LNCaP clone FGC (cell line): ENCODE measurements at regions not wholly inside any gene's neighbourhood (a gene's known extent, or its start where the extent isn't known, plus 50 kb on each side); places are given as distances from the start of the nearest gene placed in this dataset.

ENCODE experiments used
- DNase-seq: peaks from one replicate; pipeline ENCODE4 v3.0.0-alpha.2; 2011; ENCODE audit warnings: low read depth
- H3K4me3 ChIP-seq: 2 replicates; pipeline ENCODE4 v1.5.1; 2011; ENCODE audit warnings: mild to moderate bottlenecking, low read depth, low read length, control low read depth
- CTCF ChIP-seq: IDR thresholded peaks from 2 replicates; pipeline ENCODE4 v1.5.1; 2012; ENCODE audit warnings: mild to moderate bottlenecking; ENCODE audit not compliant: control insufficient read depth, insufficient read depth; ENCODE audit errors: extremely low read depth

DNA sequence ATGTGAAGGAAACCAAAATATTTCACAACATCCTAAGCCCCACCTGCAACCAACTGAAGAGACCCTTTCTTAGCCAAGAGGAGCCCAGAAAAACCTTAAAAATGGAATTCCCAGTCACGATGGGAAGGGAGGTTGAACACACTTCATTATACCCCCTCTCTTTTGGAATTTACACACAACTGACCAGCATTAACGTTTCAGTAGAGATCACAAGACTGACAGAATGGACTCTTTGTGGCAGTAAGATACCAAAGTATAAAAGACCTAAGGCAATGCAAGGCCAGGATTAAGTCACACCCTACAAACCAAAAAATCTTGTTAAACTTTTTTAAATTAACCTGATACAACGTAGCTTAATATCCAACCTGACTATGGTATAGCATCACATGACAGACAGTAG lies 190.9 kb downstream of the OTOR start:
- no peak for DNase-seq
- H3K4me3 ChIP-seq, result no peak overlapping the region
- TF ChIP-seq CTCF, result no peak

- TF ChIP-seq CTCF, result no peak
- no peak for DNase-seq
- no peak overlapping the region for H3K4me3 ChIP-seq
These were observed 192.5 kb downstream of the OTOR start for GRCh38 chr20:16940701-16941100.

DNA sequence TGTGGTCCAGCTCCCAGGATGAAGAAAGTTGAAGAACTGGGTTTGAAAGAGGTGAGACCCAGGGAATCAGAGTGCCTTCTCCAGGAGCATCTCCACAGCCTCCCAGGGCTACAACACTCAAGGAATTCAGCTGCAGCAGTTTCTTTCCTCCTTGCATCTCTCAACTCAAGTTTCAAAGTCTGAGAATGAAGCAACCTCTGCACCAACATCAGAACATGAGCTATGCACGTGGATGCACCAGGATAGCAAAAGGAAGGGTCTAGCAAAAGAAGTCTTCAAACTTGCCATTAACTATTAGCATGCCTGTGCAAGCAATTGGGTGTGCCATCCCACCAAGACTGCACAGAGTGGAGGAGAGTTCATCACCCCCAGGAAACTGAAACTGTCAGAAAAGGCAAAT lies 193.9 kb downstream of the OTOR start:
- no peak for TF ChIP-seq CTCF
- no peak for DNase-seq
- H3K4me3 ChIP-seq, result no peak overlapping the region

- no peak overlapping the region for H3K4me3 ChIP-seq
- no peak for DNase-seq
- no peak for TF ChIP-seq CTCF
These were observed 194.6 kb downstream of the OTOR start for GRCh38 chr20:16942756-16943155.

GRCh38 chr20:16944745-16945144 lies 196.6 kb downstream of the OTOR start:
- no peak for DNase-seq
- no peak for TF ChIP-seq CTCF
- no peak overlapping the region for H3K4me3 ChIP-seq

GRCh38 chr20:16945619-16946018 lies 197.5 kb downstream of the OTOR start:
- no peak for TF ChIP-seq CTCF
- no peak for DNase-seq

DNA sequence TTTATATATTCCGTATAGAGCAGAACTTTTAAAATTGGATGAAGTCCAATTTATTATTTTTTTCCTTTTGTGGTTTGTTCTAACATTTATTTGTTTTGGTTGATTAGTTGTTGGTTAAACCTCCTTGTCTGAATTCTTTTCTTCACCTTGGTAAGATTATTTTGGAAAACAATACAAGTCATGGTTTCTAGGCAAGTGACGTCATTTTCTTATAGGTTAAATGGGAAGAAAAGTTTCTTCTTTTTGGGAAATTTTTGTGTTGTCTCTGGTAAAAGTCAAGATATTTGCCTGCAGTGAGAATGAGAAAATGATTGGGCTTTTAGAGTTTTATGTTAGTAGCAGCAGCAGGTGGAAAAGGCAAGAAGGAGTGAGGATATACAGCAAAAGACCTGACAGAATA lies 197.9 kb downstream of the OTOR start:
- H3K4me3 ChIP-seq, result no peak overlapping the region
- TF ChIP-seq CTCF, result no peak
- DNase-seq, result no peak

More at GRCh38 chr20:16945619-16946018, 197.5 kb downstream of the OTOR start:
- no peak overlapping the region for H3K4me3 ChIP-seq
